Lung (tissue), 11 donors: ENCODE measurements at regions not wholly inside any gene's neighbourhood (a gene's known extent, or its start where the extent isn't known, plus 50 kb on each side); places are given as distances from the start of the nearest gene placed in this dataset.

ENCODE experiments used
- ATAC-seq: fragments of 200-7000 bp; cut with Tn5 transposase; one replicate; pipeline ENCODE4 v1.9.1; 2020; ENCODE audit warnings: moderate number of reproducible peaks; ENCODE audit not compliant: insufficient read depth, low FRiP score
- DNase-seq, 3 donors: peaks; one replicate each; pipeline ENCODE4 v3.0.0-alpha.2; 2013 to 2017
- H3K27ac ChIP-seq, 2 donors: one replicate each; pipeline ENCODE4 v1.5.1; 2013; ENCODE audit warnings: mild to moderate bottlenecking in 2 of 2, moderate library complexity in 2 of 2, control low read depth in 1 of 2, inconsistent platforms in 1 of 2, low read depth in 1 of 2, low read length in 1 of 2
- H3K27me3 ChIP-seq, 3 donors: one replicate each; pipeline ENCODE4 v1.5.1; 2013; ENCODE audit warnings: low read length in 2 of 3; ENCODE audit not compliant: control insufficient read depth in 3 of 3, insufficient read depth in 3 of 3
- H3K36me3 ChIP-seq, 4 donors: one replicate each; pipeline ENCODE4 v1.5.1; 2013; ENCODE audit warnings: low read length in 4 of 4, mild to moderate bottlenecking in 1 of 4, moderate library complexity in 1 of 4; ENCODE audit not compliant: control insufficient read depth in 4 of 4, insufficient read depth in 4 of 4
- H3K4me1 ChIP-seq, 5 donors: one replicate each; pipeline ENCODE4 v1.5.1; 2013; ENCODE audit warnings: low read length in 5 of 5, mild to moderate bottlenecking in 2 of 5, moderate library complexity in 1 of 5; ENCODE audit not compliant: control insufficient read depth in 5 of 5, insufficient read depth in 5 of 5
- H3K4me3 ChIP-seq: one replicate; pipeline ENCODE4 v1.5.1; 2013; ENCODE audit warnings: mild to moderate bottlenecking, control low read depth, moderate library complexity
- H3K9ac ChIP-seq, 2 donors: one replicate each; pipeline ENCODE4 v1.5.1; 2013; ENCODE audit warnings: low read length in 2 of 2, control low read depth in 1 of 2; ENCODE audit not compliant: insufficient read depth in 1 of 2
- H3K9me3 ChIP-seq, 4 donors: one replicate each; pipeline ENCODE4 v1.5.1; 2013; ENCODE audit warnings: low read length in 3 of 4, mild to moderate bottlenecking in 1 of 4, moderate library complexity in 1 of 4; ENCODE audit not compliant: control insufficient read depth in 4 of 4, insufficient read depth in 3 of 4
- CTCF ChIP-seq: IDR thresholded peaks from 2 replicates; pipeline ENCODE4 v1.5.1; 2012; ENCODE audit warnings: mild to moderate bottlenecking; ENCODE audit errors: control extremely low read depth, extremely low read depth
- WGBS, 2 donors: extraction: QIAGEN DNeasy Blood & Tissue Kit; methylation state at CpG; one replicate each; pipeline ENCODE4 v1.1.7; 2013; 5-methylcytosine and 5-hydroxymethylcytosine counted together
- donor health status: control.
- donor health status: control.
- donor health status: Bipolar disorder and iron deficiency.
- donor health status: healthy.
- donor health status: DM: yes; HTN: yes; CAD: no.

- WGBS, 2 donors = 41 to 48% methylated on average over 1 of the region's 1 CpG
- H3K27ac ChIP-seq = no peak overlapping the region
- H3K9me3 ChIP-seq = no peaks in the 10 kb centered on the region
- H3K4me3 ChIP-seq = no peak overlapping the region
- no peak for TF ChIP-seq CTCF
- no peaks in the 10 kb centered on the region for H3K27me3 ChIP-seq
- no peak overlapping the region for H3K9ac ChIP-seq
- no peaks in the 10 kb centered on the region for H3K4me1 ChIP-seq
- no peaks in the 10 kb centered on the region for H3K36me3 ChIP-seq
- DNase-seq = no peak
- ATAC-seq = no peak
Measured at GRCh38 chr22:34688825-34689224, 377.1 kb upstream of the ISX start.

GRCh38 chr22:34696557-34696956 is 369.4 kb upstream of the ISX start:
- Histone ChIP-seq H3K27ac (no peak overlapping the region), H3K9me3 (peaks cover 0 to 8% (median 0%) of the 10 kb centered on the region in 4 donors), H3K36me3 (no peaks in the 10 kb centered on the region), H3K9ac (no peak overlapping the region), H3K4me1 (no peaks in the 10 kb centered on the region), H3K27me3 (peaks cover 0 to 3% (median 0%) of the 10 kb centered on the region in 3 donors), H3K4me3 (no peak overlapping the region)
- ATAC-seq (no peak), DNase-seq (peak in 2 of 3 donors; percentile 1 to 18)
- TF ChIP-seq CTCF = no peak
- 13 to 25% methylated on average over 2 of the region's 2 CpGs for WGBS, 2 donors

- H3K4me3 ChIP-seq = no peak overlapping the region
- WGBS, 2 donors = 83 to 92% methylated on average over 2 of the region's 2 CpGs
Measured at GRCh38 chr22:34702279-34702678, 363.7 kb upstream of the ISX start.

More at GRCh38 chr22:34702279-34702678, 363.7 kb upstream of the ISX start:
- TF ChIP-seq CTCF = no peak
- no peak overlapping the region for H3K27ac ChIP-seq
- H3K27me3 ChIP-seq = peaks cover 0 to 3% (median 0%) of the 10 kb centered on the region in 3 donors
- H3K4me1 ChIP-seq = no peaks in the 10 kb centered on the region
- peaks cover 0 to 13% (median 0%) of the 10 kb centered on the region in 4 donors for H3K9me3 ChIP-seq
- no peaks in the 10 kb centered on the region for H3K36me3 ChIP-seq
- ATAC-seq (no peak), DNase-seq (no peak)
- no peak overlapping the region for H3K9ac ChIP-seq
